MM.1S (cell line): ENCODE measurements at regions not wholly inside any gene's neighbourhood (a gene's known extent, or its start where the extent isn't known, plus 50 kb on each side); places are given as distances from the start of the nearest gene placed in this dataset.

Experiments used
- EZH2 ChIP-seq: fragments of 300-600 bp; sonication (generic); optimal IDR thresholded peaks from 2 replicates; pipeline ENCODE3; 2017; ENCODE audit warnings: low read depth, mild to moderate bottlenecking, antibody characterized with exemption, low read length, mixed read lengths
- EZH2phosphoT487 ChIP-seq: fragments of 300-600 bp; sonication (generic); IDR thresholded peaks from 2 replicates; pipeline ENCODE4 v1.6.1; 2018; ENCODE audit warnings: antibody characterized with exemption, low read length
- TF ChIP-seq, protein P1 (sequence below): fragments of 300-600 bp; sonication (generic); IDR thresholded peaks from 2 replicates; pipeline ENCODE4 v1.5.1; 2016; ENCODE audit warnings: antibody characterized with exemption, low read length, mixed read lengths

DNA sequence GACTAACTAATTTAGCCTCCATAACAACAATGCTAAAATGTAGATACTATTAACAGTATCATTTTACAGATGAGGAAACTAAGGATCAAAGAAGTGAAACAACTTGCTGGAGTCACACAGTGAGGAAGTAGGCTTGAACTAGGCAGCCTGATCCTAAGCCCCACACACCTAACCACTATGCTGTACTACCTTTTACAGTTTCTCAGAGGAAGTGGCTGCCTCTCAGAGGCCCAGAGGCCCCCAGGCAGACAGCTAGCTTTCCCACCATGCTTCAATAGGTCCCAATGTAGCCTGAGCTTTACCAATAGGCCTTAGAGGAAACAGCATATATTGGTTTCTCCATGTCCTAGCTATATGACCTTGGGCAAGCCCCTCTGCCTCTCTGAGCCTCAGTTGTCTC, 69.4 kb upstream of the PJA1 start:
- TF ChIP-seq, protein P1, sequence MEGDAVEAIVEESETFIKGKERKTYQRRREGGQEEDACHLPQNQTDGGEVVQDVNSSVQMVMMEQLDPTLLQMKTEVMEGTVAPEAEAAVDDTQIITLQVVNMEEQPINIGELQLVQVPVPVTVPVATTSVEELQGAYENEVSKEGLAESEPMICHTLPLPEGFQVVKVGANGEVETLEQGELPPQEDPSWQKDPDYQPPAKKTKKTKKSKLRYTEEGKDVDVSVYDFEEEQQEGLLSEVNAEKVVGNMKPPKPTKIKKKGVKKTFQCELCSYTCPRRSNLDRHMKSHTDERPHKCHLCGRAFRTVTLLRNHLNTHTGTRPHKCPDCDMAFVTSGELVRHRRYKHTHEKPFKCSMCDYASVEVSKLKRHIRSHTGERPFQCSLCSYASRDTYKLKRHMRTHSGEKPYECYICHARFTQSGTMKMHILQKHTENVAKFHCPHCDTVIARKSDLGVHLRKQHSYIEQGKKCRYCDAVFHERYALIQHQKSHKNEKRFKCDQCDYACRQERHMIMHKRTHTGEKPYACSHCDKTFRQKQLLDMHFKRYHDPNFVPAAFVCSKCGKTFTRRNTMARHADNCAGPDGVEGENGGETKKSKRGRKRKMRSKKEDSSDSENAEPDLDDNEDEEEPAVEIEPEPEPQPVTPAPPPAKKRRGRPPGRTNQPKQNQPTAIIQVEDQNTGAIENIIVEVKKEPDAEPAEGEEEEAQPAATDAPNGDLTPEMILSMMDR = no peak
- TF ChIP-seq EZH2 (no peak), EZH2phosphoT487 (no peak)
